ENCODE measurements at regions not wholly inside any gene's neighbourhood (a gene's known extent, or its start where the extent isn't known, plus 50 kb on each side); places are given as distances from the start of the nearest gene placed in this dataset.

- peak; percentile 65 for DNase-seq
- in situ Hi-C loops (cut with MboI; ENCODE audit: low pct_unique_long_range_greater_than_20kb, low sequenced_read_pairs), result loop anchor here (25.0 kb wide), 2 partner anchors 114 to 214 kb away; partner anchors contain the start of gene ZC3H12C
Measured at GRCh38 chr11:109972939-109973338, 120.3 kb upstream of the ZC3H12C start.

DNA sequence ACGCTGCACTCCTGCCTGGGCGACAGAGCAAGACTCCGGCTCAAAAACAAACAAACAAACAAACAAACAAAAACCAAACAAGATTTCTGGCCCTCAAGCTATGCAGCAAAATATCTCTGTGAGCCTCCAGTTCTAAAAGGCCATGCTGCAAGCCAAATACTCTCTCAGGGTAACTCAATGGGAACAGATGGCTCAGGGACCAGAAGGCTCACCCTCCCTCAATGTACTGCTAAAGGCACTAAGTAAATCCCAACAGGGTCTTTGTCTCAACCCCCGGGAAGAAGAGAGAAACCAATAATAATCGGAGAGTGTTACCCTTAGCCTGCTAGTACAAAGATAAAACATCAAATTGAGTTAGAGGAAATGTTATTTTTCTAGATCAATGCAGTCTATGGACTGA lies 119.7 kb upstream of the ZC3H12C start:
- DNase-seq, result no peak
- in situ Hi-C loops (cut with MboI; ENCODE audit: low pct_unique_long_range_greater_than_20kb, low sequenced_read_pairs), result loop anchor here (25.0 kb wide), 2 partner anchors 114 to 214 kb away; partner anchors contain the start of gene ZC3H12C

GRCh38 chr11:109974523-109974922 lies 118.7 kb upstream of the ZC3H12C start:
- DNase-seq, result no peak
- in situ Hi-C loops (cut with MboI; ENCODE audit: low pct_unique_long_range_greater_than_20kb, low sequenced_read_pairs), result loop anchor here (25.0 kb wide), 2 partner anchors 113 to 213 kb away; partner anchors contain the start of gene ZC3H12C

- DNase-seq, result no peak
- in situ Hi-C loops (cut with MboI; ENCODE audit: low pct_unique_long_range_greater_than_20kb, low sequenced_read_pairs), result no loop called here
Measured at GRCh38 chr11:109978895-109979294, 114.3 kb upstream of the ZC3H12C start.

GRCh38 chr11:109981031-109981636 lies 112.1 kb upstream of the ZC3H12C start:
- no peak for DNase-seq
- in situ Hi-C loops (cut with MboI; ENCODE audit: low pct_unique_long_range_greater_than_20kb, low sequenced_read_pairs), result no loop called here

DNA sequence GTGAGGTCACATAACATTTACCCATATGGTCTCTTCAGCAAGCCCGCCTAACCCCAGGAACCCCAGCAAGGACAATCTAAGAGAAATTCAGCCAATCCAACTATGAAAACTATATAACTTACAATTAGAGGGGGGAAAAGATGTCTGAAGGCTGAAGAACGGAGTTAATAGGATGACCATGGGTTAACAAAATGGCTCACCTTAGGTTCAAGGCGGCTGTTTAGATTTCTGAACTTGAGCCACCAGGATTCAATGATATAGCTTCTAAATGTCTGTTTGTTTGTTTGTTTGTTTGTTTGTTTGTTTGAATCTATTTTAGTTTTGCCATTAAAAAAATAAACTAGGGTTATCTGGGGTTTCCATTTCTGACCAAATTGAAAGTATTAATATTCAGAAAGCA lies 109.8 kb upstream of the ZC3H12C start:
- in situ Hi-C loops (cut with MboI; ENCODE audit: low pct_unique_long_range_greater_than_20kb, low sequenced_read_pairs), result no loop called here
- no peak for DNase-seq

DNA sequence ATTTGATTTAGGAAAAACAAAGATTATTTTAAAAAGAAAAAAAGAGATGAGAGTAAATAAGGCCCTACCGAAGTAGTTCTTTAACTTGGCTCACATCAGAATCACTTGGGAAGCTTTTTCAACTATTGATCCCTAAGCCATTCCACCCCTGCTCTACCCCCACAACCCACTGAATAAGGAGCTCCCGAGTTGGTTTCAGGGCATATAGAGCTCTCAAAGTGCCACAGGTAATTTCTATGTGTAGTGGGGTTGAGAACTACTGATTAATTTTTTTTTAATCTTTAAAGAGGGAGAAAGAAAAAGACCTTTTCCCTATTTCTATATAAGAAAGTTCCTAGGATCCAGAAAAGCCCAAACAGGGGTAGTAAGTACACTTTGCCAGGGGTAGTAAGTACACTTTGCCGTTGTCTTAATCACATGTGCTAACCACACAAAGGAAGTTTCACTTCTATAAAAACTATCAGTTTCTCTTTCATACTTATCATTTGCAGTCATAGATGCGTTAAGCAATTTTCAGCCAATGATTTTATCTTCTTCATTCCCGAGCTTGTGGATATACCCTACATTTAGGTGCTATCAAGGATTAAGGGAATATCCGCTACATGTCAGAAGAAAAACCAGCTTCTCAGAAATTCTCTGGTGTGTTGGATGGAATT lies 108.4 kb upstream of the ZC3H12C start:
- in situ Hi-C loops (cut with MboI; ENCODE audit: low pct_unique_long_range_greater_than_20kb, low sequenced_read_pairs), result no loop called here
- peak; percentile 54 for DNase-seq

DNA sequence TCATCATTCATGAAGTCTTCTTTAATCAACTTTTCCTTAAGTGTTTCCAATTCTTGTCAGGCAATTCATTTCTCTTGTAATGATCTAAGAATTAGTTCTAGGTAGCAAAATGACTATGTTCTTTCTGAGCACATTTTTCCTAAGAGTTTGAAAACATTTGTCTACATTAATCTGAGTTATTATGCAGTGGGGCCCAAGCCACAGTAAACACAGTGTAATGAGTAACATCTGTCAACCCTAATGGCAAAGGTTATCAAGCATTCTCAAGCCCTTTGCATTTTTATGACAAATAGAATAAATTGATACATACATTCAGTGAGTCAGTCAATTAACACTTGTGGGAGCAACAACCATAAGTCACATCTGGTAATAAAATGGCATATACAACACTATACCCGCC lies 106.7 kb upstream of the ZC3H12C start:
- no peak for DNase-seq
- in situ Hi-C loops (cut with MboI; ENCODE audit: low pct_unique_long_range_greater_than_20kb, low sequenced_read_pairs), result no loop called here

DNA sequence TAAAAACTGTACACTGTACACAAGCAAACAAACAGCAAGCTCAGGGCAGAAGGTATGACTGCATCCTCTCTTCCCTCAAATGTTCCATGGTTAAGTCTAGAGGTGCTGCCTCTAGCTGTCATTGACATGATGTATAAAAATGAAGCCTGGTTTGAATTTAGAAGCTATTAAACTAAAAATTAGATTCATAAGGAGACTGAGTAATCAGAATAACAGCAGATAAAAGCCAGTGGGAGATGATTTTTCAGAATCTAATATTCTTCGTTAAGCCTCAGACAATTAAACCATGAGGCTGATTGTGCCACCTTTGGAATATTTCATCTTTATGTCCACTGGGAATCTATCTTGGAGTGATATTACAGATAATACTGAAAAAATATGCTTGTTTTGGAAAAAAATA lies 101.4 kb upstream of the ZC3H12C start:
- in situ Hi-C loops (cut with MboI; ENCODE audit: low pct_unique_long_range_greater_than_20kb, low sequenced_read_pairs), result no loop called here
- DNase-seq, result no peak

- no peak for DNase-seq
- in situ Hi-C loops (cut with MboI; ENCODE audit: low pct_unique_long_range_greater_than_20kb, low sequenced_read_pairs), result no loop called here
Measured at GRCh38 chr11:109993786-109994185, 99.4 kb upstream of the ZC3H12C start.

GRCh38 chr11:109994907-109995306 lies 98.3 kb upstream of the ZC3H12C start:
- DNase-seq, result no peak
- in situ Hi-C loops (cut with MboI; ENCODE audit: low pct_unique_long_range_greater_than_20kb, low sequenced_read_pairs), result no loop called here

DNA sequence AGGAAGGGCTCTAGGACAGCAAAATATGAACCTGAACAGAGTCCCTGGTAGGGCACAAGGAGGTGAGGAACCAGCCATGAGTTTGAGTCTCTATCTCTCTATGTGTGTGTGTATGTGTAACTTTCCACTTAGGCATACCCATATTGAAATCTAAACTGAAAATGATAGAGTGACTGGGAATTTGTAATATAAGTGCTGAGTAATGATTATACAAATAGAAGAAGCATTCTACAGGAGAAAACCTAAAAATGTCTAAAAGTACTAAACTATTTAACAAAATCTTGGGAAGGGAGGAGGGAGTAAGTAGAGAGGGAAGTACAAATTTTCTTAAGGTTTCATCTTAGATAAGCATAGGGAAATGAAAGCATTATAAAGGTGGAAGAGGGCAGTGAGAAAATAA lies 97.1 kb upstream of the ZC3H12C start:
- no peak for DNase-seq
- in situ Hi-C loops (cut with MboI; ENCODE audit: low pct_unique_long_range_greater_than_20kb, low sequenced_read_pairs), result no loop called here

DNA sequence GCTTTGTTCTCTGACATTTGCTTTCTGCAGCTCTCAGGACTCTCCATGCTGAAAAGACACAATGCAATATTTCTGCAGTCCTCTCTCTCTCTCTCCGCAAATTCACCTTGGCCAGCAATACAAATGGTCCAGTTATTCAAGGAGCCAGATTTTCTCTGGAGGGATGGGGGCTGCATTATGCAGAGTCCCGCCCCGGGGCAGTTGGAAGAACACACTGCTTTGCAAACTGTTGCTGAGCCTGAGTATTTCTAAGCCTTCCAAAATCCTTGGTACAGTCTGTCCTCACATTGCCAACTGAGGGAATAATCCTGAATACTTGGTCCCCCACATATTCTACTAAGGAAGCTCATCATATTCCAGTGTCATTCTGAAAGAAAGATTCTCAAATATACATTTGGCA lies 94.3 kb upstream of the ZC3H12C start:
- no peak for DNase-seq
- in situ Hi-C loops (cut with MboI; ENCODE audit: low pct_unique_long_range_greater_than_20kb, low sequenced_read_pairs), result no loop called here

- in situ Hi-C loops (cut with MboI; ENCODE audit: low pct_unique_long_range_greater_than_20kb, low sequenced_read_pairs), result no loop called here
- peak; percentile 75 for DNase-seq
Measured at GRCh38 chr11:110000031-110000502, 93.1 kb upstream of the ZC3H12C start.

DNA sequence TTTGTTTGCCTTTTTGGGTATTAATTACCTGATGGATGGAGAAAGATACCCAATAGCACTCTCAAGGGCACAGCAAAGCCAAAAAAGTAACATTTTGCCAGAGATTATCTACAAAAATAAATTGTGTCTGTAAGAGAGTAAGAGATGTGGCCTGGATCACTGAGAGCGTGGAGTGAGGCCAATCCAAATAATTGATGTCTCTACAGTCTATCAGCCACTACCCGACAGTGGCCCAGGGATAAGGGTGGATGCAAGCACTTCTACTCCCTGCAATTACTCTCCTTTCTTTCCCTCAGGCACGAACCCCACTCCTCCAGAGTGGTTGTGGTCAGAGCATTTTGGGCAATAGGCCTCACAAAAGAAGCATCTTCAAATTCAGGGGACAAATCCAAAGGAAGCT lies 92.3 kb upstream of the ZC3H12C start:
- in situ Hi-C loops (cut with MboI; ENCODE audit: low pct_unique_long_range_greater_than_20kb, low sequenced_read_pairs), result no loop called here

GRCh38 chr11:110003426-110003825 lies 89.8 kb upstream of the ZC3H12C start:
- DNase-seq, result no peak
- in situ Hi-C loops (cut with MboI; ENCODE audit: low pct_unique_long_range_greater_than_20kb, low sequenced_read_pairs), result no loop called here

More for the DNA sequence above, 92.3 kb upstream of the ZC3H12C start:
- no peak for DNase-seq

GRCh38 chr11:110011595-110011994 lies 81.6 kb upstream of the ZC3H12C start:
- in situ Hi-C loops (cut with MboI; ENCODE audit: low pct_unique_long_range_greater_than_20kb, low sequenced_read_pairs), result no loop called here
- no peak for DNase-seq

GRCh38 chr11:110015695-110016094 lies 77.5 kb upstream of the ZC3H12C start:
- no peak for DNase-seq
- in situ Hi-C loops (cut with MboI; ENCODE audit: low pct_unique_long_range_greater_than_20kb, low sequenced_read_pairs), result no loop called here

DNA sequence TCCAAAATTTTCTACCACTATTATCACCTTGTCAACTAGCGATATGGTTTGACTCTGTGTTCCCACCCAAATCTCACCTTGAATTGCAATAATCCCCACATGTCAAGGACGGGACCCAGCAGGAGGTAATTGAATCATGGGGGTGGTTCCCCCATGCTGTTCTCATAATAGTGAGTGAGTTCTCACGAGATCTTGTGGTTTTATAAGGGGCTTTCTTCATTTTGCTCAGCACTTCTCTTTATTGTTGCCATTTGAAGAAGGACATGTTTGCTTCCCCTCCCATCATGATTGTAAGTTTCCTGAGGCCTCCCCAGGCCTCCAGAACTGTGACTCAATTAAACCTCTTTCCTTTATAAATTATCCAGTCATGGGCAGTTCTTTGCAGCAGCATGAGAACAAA lies 73.5 kb upstream of the ZC3H12C start:
- peak; percentile 39 for DNase-seq
- in situ Hi-C loops (cut with MboI; ENCODE audit: low pct_unique_long_range_greater_than_20kb, low sequenced_read_pairs), result no loop called here

GRCh38 chr11:110022548-110022947 lies 70.6 kb upstream of the ZC3H12C start:
- DNase-seq, result peak; percentile 21
- in situ Hi-C loops (cut with MboI; ENCODE audit: low pct_unique_long_range_greater_than_20kb, low sequenced_read_pairs), result no loop called here

DNA sequence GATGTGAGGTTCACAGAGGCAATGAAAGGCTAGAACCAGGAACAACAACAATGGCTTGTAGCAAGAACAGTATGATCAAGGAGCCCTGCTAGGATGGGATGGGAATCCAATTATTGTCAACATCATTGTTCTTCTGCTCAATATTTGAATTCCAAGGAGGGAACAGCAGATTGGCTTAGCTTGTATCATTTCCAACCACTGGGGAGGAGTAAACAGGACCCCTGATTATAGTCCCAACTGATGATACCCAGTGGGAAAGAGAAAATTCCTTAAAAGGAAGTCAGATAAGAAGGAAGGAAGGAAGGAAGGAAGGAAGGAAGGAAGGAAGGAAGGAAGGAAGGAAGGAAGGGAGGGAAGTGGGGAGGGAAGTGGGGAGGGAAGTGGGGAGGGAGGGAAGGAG lies 69.5 kb upstream of the ZC3H12C start:
- no peak for DNase-seq
- in situ Hi-C loops (cut with MboI; ENCODE audit: low pct_unique_long_range_greater_than_20kb, low sequenced_read_pairs), result no loop called here
